ENCODE measurements at regions not wholly inside any gene's neighbourhood (a gene's known extent, or its start where the extent isn't known, plus 50 kb on each side); places are given as distances from the start of the nearest gene placed in this dataset.

- TF ChIP-seq GATA2 (IDR thresholded peaks at IDR 0.05; ENCODE audit: insufficient read depth, insufficient read length, low read depth, low read length): no peak
- no peak for TF ChIP-seq FOS (IDR thresholded peaks at IDR 0.05; ENCODE audit: borderline replicate concordance, insufficient read depth, low read length)
- TF ChIP-seq EZH2 (IDR thresholded peaks at IDR 0.05; ENCODE audit: borderline replicate concordance, low read depth, low read length, severe bottlenecking): no peak
- no peak for TF ChIP-seq MYC (IDR thresholded peaks at IDR 0.05; ENCODE audit: low read depth, low read length)
- TF ChIP-seq, protein P1, sequence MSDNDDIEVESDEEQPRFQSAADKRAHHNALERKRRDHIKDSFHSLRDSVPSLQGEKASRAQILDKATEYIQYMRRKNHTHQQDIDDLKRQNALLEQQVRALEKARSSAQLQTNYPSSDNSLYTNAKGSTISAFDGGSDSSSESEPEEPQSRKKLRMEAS (IDR thresholded peaks at IDR 0.05; ENCODE audit: insufficient read depth, insufficient read length): no peak
- TF ChIP-seq POLR2AphosphoS5 (IDR thresholded peaks at IDR 0.05; ENCODE audit: insufficient read depth, low read depth, low read length): no peak
- TF ChIP-seq JUN (IDR thresholded peaks at IDR 0.05; ENCODE audit: borderline replicate concordance, insufficient read depth, insufficient read length, low read depth): no peak
- TF ChIP-seq CTCF (IDR thresholded peaks at IDR 0.05; ENCODE audit: extremely low read depth in 1 of 2, insufficient read depth in 1 of 2, low read depth in 1 of 2, low read length in 2 of 2): no peak
- TF ChIP-seq POLR2A (IDR thresholded peaks at IDR 0.05; ENCODE audit: low read depth, low read length): no peak
- no peaks in the 10 kb centered on the region for H3K36me3 ChIP-seq (ENCODE audit: control insufficient read depth in 2 of 2, extremely low read depth in 1 of 2, insufficient read depth in 2 of 2, low read length in 2 of 2)
- no peaks in the 10 kb centered on the region for H3K4me1 ChIP-seq (ENCODE audit: control insufficient read depth, extremely low read depth, insufficient read depth, low read length)
- H3K27me3 ChIP-seq (ENCODE audit: control insufficient read depth in 2 of 2, insufficient read depth in 2 of 2, low read length in 2 of 2): no peaks in the 10 kb centered on the region
- no peak overlapping the region for H3K27ac ChIP-seq (ENCODE audit: insufficient read depth, low read depth, low read length)
- no TSS peak for BruUV-seq (replicated peaks)
- CTCF ChIA-PET: no interaction called here
- no peaks in the 10 kb centered on the region for H3K9me3 ChIP-seq (replicated peaks; ENCODE audit: control insufficient read depth, insufficient read depth, low read length)
- no peaks in the 10 kb centered on the region for H4K20me1 ChIP-seq (replicated peaks; ENCODE audit: control insufficient read depth, extremely low read depth, insufficient read depth, low read length)
- no peak overlapping the region for H3K4me2 ChIP-seq (ENCODE audit: insufficient read depth, low read length)
- DNase-seq (ENCODE audit: low read depth, low spot score) (no peak), FAIRE-seq (no peak)
- H3K9me1 ChIP-seq (replicated peaks; ENCODE audit: control insufficient read depth, extremely low read depth, insufficient read depth, low read length): no peaks in the 10 kb centered on the region
- dilution Hi-C loops (cut with MboI; ENCODE audit: extremely low pct_ligation_motif_present, low sequenced_read_pairs): no loop called here
- intact Hi-C loops (cut with micrococcal nuclease): no loop called here
- H3K9ac ChIP-seq (replicated peaks; ENCODE audit: extremely low read depth, insufficient read depth, low read length): no peak overlapping the region
- H3K79me2 ChIP-seq (ENCODE audit: control insufficient read depth, insufficient read depth, low read length): no peaks in the 10 kb centered on the region
- no peak overlapping the region for H3K4me3 ChIP-seq (replicated peaks in 1 of 3; ENCODE audit: insufficient read depth in 1 of 3, low read depth in 1 of 3, low read length in 3 of 3)
- POLR2A ChIA-PET: no interaction called here
- no peak overlapping the region for H2AFZ ChIP-seq (ENCODE audit: low read depth, low read length)
These were observed 687.8 kb upstream of the DDX18 start for GRCh38 chr2:117126656-117127055.
